ENCODE measurements at regions not wholly inside any gene's neighbourhood (a gene's known extent, or its start where the extent isn't known, plus 50 kb on each side); places are given as distances from the start of the nearest gene placed in this dataset.

DNA sequence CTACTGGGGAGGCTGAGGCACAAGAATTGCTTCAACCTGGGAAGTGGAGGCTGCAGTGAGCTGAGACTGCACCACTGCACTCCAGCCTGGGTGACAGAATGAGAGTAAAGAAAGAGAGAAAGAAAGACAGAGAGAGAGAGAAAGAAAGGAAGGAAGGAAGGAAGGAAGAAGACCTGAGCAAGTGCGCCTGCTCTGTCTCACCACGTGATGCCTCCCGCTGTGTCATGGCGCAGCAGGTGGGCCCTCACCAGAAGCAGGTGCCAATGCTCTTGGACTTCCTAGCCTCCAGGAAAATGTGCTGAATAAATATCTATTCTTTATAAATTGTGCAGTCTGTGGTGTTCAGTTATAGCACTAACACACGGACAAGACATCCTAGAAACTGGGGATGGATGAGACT is 270.0 kb downstream of the CYP26B1 start:
- TF ChIP-seq, protein P1, sequence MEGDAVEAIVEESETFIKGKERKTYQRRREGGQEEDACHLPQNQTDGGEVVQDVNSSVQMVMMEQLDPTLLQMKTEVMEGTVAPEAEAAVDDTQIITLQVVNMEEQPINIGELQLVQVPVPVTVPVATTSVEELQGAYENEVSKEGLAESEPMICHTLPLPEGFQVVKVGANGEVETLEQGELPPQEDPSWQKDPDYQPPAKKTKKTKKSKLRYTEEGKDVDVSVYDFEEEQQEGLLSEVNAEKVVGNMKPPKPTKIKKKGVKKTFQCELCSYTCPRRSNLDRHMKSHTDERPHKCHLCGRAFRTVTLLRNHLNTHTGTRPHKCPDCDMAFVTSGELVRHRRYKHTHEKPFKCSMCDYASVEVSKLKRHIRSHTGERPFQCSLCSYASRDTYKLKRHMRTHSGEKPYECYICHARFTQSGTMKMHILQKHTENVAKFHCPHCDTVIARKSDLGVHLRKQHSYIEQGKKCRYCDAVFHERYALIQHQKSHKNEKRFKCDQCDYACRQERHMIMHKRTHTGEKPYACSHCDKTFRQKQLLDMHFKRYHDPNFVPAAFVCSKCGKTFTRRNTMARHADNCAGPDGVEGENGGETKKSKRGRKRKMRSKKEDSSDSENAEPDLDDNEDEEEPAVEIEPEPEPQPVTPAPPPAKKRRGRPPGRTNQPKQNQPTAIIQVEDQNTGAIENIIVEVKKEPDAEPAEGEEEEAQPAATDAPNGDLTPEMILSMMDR (IDR thresholded peaks at IDR 0.05): no peak
- TF ChIP-seq POLR2A (IDR thresholded peaks at IDR 0.05) (no peak), POLR2AphosphoS5 (IDR thresholded peaks at IDR 0.05) (no peak)

All from prostate gland (tissue), 2 donors.